A673 (cell line): ENCODE measurements at regions not wholly inside any gene's neighbourhood (a gene's known extent, or its start where the extent isn't known, plus 50 kb on each side); places are given as distances from the start of the nearest gene placed in this dataset.

Source experiments
- CTCF ChIP-seq: fragments of 300-800, 200-600 bp; sonication (generic); conservative IDR thresholded peaks from 2 replicates; pipeline ENCODE4 v1.5.1; 2017; ENCODE audit warnings: low read depth, mild to moderate bottlenecking, antibody characterized with exemption, low read length, moderate library complexity, mixed read lengths
- EZH2 ChIP-seq: fragments of 200-600 bp; sonication (generic); IDR thresholded peaks from 2 replicates; pipeline ENCODE4 v1.6.1; 2017; ENCODE audit warnings: borderline replicate concordance, low read depth, mild to moderate bottlenecking, mixed read lengths, antibody characterized with exemption, low read length; ENCODE audit not compliant: poor library complexity, severe bottlenecking

DNA sequence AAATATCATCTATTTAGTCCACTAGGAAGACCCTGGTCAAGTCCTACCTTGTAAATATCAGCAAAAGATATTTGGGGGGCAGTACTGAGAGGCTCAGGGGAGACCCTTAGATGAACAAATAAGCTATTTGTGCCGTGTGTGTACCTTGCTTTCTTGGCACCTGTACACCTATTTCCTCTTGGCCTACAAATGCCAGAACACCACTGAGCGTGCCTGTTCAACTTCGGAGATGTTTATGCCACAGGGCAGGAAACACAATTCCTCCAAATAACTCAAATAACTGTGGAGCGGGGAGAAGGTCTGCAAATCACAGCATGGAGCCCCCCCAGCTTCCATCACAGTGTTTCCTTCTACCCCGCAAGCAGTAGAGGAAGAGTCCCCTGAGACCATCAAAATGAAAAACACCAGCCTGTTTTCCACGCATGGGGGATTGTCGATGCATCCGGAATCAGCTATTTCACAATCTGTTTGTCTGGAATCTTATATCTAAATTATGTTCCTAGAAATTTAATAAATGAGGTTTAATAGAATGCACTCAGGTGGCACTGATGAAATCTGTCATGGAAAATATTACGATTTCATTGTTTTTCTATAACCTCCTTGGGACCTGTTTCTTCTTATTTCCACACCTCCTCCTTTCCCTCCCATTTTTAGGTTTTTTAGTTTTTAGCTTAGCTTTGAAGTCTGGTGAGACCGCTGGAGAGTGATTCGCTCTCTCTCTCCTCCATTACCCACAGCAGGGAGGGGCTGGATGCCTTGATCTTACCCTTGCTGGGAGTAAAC lies 254.0 kb upstream of the SRRM4 start:
- TF ChIP-seq CTCF, result no peak
- no peak for TF ChIP-seq EZH2
